ENCODE measurements at regions not wholly inside any gene's neighbourhood (a gene's known extent, or its start where the extent isn't known, plus 50 kb on each side); places are given as distances from the start of the nearest gene placed in this dataset.

GRCh38 chr18:73274812-73275621 lies 407.2 kb upstream of the NETO1 start:
- H3K36me3 Mint-ChIP-seq (ENCODE audit: insufficient read depth in 1 of 3, low read depth in 3 of 3), result no peaks in the 10 kb centered on the region
- no CpG with 5 or more reads among the region's 9 CpGs for WGBS (ENCODE audit: extremely low coverage, insufficient read length, low lambda C conversion rate)
- no peak overlapping the region for H3K56ac ChIP-seq (ENCODE audit: insufficient read length, low read depth, low read length)

More at GRCh38 chr18:73274812-73275621, 407.2 kb upstream of the NETO1 start:
- Mint-ChIP-seq H3K4me1 (no peaks in the 10 kb centered on the region), H3K9me3 (no peaks in the 10 kb centered on the region), H3K27me3 (ENCODE audit: low read depth) (no peaks in the 10 kb centered on the region), H3K27ac (no peak overlapping the region; a peak in 1 of 7 replicates), H3K4me3 (no peak overlapping the region)
- H3K18ac ChIP-seq (ENCODE audit: insufficient read length, low read depth, low read length), result no peak overlapping the region
- H3K14ac ChIP-seq (ENCODE audit: insufficient read depth, low read length), result no peak overlapping the region
- no peak overlapping the region for H4K8ac ChIP-seq (replicated peaks; ENCODE audit: insufficient read length, low read depth, low read length)
- H2BK15ac ChIP-seq (ENCODE audit: low read depth, low read length), result no peak overlapping the region
- H4K91ac ChIP-seq (ENCODE audit: insufficient read length, low read depth, low read length), result no peak overlapping the region
- no peak overlapping the region for H3K4me2 ChIP-seq (ENCODE audit: insufficient read depth, insufficient read length, low read length)
- no peak overlapping the region for H3K9ac ChIP-seq (ENCODE audit: extremely low read depth, insufficient read length, low read length)
- no peak overlapping the region for H4K5ac ChIP-seq (ENCODE audit: insufficient read length, low read depth, low read length)
- no peaks in the 10 kb centered on the region for H3K4me1 ChIP-seq (ENCODE audit: insufficient read depth, low read length)
- no peak for DNase-seq
- no peak overlapping the region for H2BK12ac ChIP-seq (ENCODE audit: insufficient read length, low read depth, low read length)
- no peak for TF ChIP-seq CTCF (conservative IDR thresholded peaks at IDR 0.05)
- no peaks in the 10 kb centered on the region for H4K20me1 ChIP-seq (ENCODE audit: control insufficient read depth, insufficient read depth, insufficient read length)
- H3K27me3 ChIP-seq (ENCODE audit: insufficient read depth, low read length), result no peaks in the 10 kb centered on the region
- no peaks in the 10 kb centered on the region for H3K23me2 ChIP-seq (ENCODE audit: insufficient read length, low read depth, low read length, poor library complexity, severe bottlenecking)
- no peak overlapping the region for H3K27ac ChIP-seq (ENCODE audit: insufficient read length, low read depth, low read length)
- no peaks in the 10 kb centered on the region for H3K9me3 ChIP-seq (ENCODE audit: control insufficient read depth, low read depth, low read length)
- no peaks in the 10 kb centered on the region for H3K79me2 ChIP-seq (ENCODE audit: insufficient read depth, low read length)
- H3K79me1 ChIP-seq (ENCODE audit: insufficient read depth, low read depth, low read length, poor library complexity, severe bottlenecking), result no peaks in the 10 kb centered on the region
- H2AK5ac ChIP-seq (ENCODE audit: insufficient read length, low read length), result no peak overlapping the region
- no peak overlapping the region for H3T11ph ChIP-seq (ENCODE audit: low read length)
- H3K23ac ChIP-seq (ENCODE audit: insufficient read length, low read depth, low read length), result no peak overlapping the region
- no peak overlapping the region for H2BK5ac ChIP-seq (ENCODE audit: insufficient read length, low read length)
- no peak overlapping the region for H2BK120ac ChIP-seq (ENCODE audit: low read depth, low read length, poor library complexity, severe bottlenecking)
- no peak overlapping the region for H2BK20ac ChIP-seq (ENCODE audit: low read depth, low read length, poor library complexity, severe bottlenecking)
- H2AFZ ChIP-seq (ENCODE audit: low read length), result no peak overlapping the region
- no peak overlapping the region for H3K4ac ChIP-seq (ENCODE audit: low read depth, low read length)

Measured in H9 (cell line).